ENCODE measurements at regions not wholly inside any gene's neighbourhood (a gene's known extent, or its start where the extent isn't known, plus 50 kb on each side); places are given as distances from the start of the nearest gene placed in this dataset.

DNA sequence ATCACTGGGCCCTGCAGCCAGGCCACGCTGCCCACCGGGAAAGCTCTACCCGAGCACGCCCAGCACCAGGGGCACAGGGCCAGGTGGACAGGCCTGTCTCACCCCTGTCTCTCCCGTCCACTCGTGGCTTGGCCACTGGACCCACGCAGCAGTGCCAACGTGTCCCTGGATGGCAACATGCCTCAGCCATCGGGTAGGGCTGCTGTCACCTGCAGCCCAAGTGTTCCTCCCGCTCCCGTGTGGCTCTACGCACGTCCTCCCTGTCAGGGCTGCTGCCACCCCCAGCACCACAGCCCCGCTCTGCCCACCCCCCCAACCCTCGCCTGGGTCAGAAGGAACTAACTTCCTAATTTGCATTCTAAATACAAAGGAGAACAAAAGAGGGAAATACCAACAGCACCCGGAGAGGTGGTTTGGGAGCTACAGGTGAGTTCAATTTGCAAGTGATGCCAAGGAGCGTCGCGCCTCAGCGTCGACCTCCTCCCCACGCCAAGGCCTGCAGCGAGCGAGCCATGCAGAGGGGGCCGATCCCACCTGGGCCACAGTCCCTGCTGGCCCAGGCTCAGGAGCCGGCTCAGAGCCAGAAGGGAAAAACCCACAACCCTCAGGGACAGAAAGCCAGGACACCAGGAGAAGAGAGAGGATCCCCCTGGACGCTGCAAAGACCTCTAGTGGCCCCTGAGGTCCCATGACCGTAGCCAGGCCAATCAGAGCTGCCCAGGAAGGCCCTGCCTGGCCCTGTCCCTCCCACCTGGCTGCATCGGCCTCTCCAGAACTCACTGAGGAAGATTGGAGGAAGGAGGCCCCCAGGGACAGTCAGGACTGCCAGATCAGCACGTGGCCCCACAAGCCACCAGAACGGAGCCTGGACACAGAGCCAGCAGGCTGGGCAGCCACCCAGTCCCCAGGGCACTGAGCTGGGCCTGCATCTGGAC is 128.4 kb upstream of the SPACA7 start:
- no peak for DNase-seq

- DNase-seq, result no peak
These were observed 127.8 kb upstream of the SPACA7 start for GRCh38 chr13:112248406-112248760.

DNA sequence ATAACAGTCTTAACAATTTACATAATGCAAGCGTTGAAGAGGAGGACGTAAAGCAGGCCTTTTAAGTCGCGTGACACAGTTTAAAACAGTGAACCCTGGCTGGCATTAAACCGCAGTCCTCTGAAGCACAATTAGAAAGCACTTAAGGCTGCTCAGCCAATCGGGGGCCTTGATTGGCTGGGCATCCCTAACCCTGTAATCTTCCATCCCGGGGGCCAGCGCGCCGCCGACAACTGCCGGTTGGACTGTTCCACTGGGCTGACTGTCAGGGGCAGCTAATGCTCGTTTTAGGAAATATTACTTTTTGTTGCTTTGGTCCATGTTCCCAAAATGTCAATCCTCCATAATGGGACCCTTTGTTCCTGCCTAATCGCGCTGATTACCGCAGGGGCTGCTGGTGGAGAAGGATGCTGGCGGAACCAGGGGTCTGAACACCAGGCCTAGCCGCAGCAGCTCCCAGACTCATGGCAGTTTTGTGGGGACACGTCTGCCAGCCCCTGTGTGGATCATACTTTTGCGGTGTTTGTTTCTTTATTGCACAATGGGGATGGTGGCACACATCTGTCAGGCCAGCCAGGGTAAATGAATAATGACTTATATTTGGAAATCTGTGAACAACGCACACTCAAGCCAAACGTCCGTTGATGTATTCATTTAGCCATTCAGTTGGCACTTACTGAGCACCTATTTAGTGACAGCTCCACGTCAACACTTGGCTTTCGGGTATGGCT is 127.1 kb upstream of the SPACA7 start:
- DNase-seq, result no peak

GRCh38 chr13:112249644-112250610 is 126.2 kb upstream of the SPACA7 start:
- no peak for DNase-seq

GRCh38 chr13:112250788-112251445 is 125.2 kb upstream of the SPACA7 start:
- no peak for DNase-seq

DNA sequence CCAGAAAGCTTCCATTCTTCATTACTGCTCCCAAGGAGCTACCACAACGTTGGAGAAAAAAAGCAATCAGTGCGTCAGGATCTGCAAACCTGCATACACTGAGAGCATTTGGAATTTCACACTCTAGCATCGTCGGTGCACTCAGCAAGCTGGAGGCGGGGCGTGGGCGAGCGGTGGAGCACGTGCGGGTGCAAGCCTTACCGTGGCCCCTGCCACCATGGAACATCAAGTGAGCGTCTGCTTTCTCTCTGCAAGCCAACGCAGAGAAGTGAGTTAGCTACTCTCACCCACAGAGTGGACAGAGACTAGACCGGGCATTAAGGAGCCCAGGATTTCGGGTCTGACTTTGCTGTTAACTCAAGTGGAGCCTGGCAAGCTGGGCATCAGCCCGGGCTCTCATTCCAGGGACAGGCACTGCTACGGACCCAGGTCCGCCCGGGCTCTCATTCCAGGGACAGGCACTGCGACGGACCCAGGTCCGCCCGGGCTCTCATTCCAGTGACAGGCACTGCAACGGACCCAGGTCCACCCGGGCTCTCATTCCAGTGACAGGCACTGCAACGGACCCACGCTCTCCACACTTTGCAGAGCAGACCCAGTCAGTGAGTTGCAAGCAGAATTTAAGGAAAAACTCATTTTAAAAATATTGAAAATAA is 124.1 kb upstream of the SPACA7 start:
- DNase-seq, result no peak

DNA sequence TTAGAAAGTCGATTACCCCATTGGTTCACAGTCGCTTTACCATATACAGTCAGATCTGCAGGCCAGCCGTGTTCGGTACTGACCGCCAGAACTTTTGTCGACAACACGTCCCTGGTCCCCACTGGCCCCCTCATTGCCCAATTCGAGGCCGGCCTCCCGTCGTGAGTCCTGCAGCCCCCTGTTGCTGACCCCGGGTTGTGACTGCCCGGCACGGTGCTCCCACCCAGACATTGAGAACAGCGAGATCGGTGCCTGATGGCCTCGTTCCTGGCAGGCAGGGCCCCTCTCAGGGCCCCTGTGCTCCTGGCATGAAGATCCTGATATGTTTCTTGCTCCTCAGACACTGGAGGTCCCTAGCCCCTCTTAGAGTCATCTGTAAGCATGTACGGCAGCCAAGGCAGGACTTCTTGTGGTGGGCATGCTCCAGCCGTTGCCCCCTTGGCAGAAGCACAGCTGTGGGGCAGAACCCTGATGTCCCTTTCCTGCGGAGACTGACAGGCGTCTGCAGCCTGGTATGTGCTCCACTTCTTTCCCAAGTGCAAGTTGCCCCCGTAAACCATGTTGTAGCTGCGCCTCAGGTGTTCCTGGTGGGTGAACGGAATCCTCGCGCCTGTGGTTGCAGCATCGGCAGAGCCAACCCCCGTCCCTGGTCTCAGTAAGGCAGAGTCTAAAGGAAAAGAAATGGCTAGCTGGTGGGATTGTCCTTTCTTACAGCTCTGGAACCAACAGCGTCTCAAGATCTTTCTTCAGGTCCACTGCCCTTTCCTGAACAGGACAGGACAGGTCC is 123.2 kb upstream of the SPACA7 start:
- no peak for DNase-seq

DNA sequence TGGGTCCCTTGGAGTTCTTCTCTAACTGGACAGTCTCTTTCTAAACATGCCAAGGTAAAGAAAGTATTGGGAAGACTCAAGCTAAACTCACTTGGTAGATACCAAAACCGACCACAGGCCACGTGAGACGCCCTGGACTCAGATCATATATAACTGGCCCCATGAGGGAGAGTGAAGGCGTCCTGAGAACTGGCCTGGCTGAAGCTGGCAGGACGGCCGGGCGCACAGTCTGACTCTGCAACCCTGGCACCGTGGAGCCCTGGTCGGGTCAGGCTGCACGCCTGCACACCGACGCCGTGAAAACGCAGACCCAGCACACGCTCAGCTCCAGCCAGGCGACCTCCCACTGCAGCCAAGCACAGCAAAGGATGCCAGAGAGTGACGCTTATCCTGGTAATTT is 122.5 kb upstream of the SPACA7 start:
- DNase-seq, result no peak

DNA sequence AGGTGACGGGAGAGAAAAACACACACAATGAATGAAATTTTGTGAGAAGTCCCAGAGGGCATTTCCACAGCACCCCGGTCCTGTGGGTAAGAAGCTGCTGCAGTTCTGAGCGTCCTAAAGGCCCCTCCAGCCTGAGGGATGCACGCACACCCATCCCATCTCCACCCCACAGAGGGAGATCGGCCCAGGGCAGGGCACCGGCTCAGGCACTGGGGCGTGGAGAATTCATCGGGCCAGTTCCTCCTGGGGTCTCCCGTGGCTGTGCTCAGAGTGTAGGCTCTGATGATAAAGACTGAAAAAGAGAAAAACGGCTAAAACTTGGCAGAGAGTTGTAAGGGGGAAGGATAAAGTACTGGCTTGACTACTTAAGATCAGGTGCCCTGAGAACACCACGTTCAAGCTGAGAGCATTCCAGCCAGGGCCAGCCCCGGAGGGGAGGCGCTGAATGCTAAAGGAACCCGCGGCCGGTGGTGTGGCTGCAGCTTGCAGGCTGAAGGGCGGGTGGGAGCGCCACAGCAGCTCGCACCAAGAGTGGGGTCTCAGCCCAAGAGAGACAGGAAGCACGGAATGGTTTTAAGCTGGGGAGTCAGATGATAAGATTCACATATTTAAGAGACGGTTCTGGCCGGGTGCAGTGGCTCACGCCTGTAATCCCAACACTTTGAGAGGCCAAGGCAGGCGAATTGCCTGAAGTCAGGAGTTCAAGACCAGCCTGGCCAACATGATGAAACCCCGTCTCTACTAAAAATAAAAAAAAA is 121.9 kb upstream of the SPACA7 start:
- no peak for DNase-seq

DNA sequence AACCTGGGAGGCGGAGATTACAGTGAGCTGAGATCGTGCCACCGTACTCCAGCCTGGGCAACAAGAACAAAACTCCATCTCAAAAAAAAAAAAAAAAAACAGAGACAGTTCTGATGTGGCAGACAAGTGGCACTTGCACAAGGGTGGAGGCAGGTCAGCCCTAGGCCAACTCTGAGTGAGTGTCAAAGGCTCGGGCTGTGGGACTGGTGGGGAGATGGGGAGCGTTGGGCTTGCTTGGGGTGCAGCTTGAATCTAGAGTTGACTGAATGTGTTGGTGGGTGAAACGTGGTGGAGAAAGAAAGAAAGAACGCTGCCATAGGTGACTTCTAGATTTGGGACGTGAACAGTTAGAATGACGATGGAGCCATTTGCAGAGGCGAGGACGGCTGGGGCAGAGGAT is 121.3 kb upstream of the SPACA7 start:
- no peak for DNase-seq

GRCh38 chr13:112255550-112256120 is 120.5 kb upstream of the SPACA7 start:
- DNase-seq, result no peak

GRCh38 chr13:112256716-112257494 is 119.2 kb upstream of the SPACA7 start:
- no peak for DNase-seq

- no peak for DNase-seq
These were observed 116.6 kb upstream of the SPACA7 start for GRCh38 chr13:112259511-112259910.

- DNase-seq, result no peak
These were observed 115.8 kb upstream of the SPACA7 start for GRCh38 chr13:112260108-112261055.

DNA sequence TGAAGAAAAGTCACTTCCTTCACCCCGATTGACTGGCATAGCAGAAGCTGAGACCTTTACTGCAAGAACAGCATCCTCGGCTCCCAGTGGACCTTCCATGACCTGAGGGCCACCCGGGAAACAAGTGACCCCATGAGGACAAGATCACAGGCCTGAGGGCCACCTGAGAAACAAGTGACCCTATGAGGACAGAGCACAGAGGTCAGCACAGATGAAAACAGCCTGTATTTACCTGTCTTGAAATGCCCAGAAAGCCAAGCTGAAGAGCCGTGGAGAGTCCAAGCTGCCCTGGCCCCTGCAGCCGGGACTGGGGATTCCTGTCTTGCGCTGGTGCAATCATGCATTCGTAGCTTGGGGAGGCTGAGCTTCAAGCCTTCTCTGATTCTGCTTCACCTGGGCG is 114.2 kb upstream of the SPACA7 start:
- no peak for DNase-seq

GRCh38 chr13:112263152-112263551 is 113.0 kb upstream of the SPACA7 start:
- no peak for DNase-seq

DNA sequence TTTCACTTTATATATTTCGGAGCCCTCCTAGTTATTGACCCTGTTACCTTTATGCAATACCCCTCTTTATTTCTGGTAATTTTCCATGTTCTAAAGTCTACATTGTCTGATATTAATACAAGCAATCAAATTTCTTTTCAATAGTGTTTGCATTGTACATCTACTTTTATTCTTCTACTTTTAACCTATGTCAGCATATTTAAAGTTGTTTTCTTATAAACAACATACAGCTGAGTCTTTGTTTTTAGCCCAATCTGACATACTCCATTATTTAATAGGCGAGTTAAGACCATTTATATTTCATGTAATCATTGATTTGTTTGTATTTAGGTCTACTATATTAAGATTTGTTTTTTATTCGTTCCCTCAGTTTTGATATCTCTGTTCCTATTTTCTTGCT is 108.5 kb upstream of the SPACA7 start:
- DNase-seq, result no peak

DNA sequence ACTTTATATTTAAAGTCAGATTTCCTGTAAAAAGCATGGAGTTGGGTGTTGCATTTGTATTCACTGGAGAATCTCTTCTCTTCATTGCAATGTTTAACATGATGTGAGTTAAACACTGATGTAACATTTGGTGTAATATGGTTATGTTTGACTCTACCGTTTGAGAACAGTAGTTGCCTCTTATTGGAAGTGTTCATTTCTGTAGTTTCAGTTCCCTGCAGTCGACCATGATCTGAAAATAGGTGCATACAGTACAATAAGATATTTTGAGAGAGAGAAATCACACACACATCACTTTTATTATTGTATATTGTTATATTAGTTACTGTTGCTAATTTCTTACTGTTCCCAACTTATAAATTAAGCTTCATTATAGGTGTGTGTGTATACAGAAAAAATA is 105.2 kb upstream of the SPACA7 start:
- DNase-seq, result no peak

Data from C1 segment of cervical spinal cord (tissue), 14 donors.